IMR-90 (cell line): ENCODE measurements at regions not wholly inside any gene's neighbourhood (a gene's known extent, or its start where the extent isn't known, plus 50 kb on each side); places are given as distances from the start of the nearest gene placed in this dataset.
A peak's percentile ranks its signal among the peaks of the same experiment; 100 is the strongest.

ENCODE experiments used
- ATAC-seq: fragments of 200-7000 bp; cut with Tn5 transposase; 2 replicates; pipeline ENCODE4 v1.9.1; 2020; ENCODE audit warnings: low read depth, mild to moderate bottlenecking, moderate library complexity
- BruUV-seq: library from RNA; stranded (reverse); fragments of 400-500 nt; replicated peaks from 2 replicates; lab custom pipeline; 2021; lab: Mats Ljungman, UMichigan
- CTCF ChIA-PET: fragments of 300-600 bp; formaldehyde crosslinking; extraction: SDS; loops from one replicate; lab custom pipeline; 2021; ENCODE audit warnings: antibody characterized with exemption; lab: Yijun Ruan, JAX
- POLR2A ChIA-PET: fragments of 300-600 bp; sonication (Branson Sonifier 250); formaldehyde crosslinking; loops from one replicate; lab custom pipeline; 2022; ENCODE audit warnings: antibody characterized with exemption; ENCODE audit not compliant: unreplicated experiment; lab: Charles Lee
- DNase-seq: peaks from one replicate; pipeline ENCODE4 v3.0.0; 2013
- H2AFZ ChIP-seq: replicated peaks from 2 replicates; pipeline ENCODE3; 2013; ENCODE audit warnings: low read length, mild to moderate bottlenecking; ENCODE audit not compliant: poor library complexity
- H2AK5ac ChIP-seq: 2 replicates; pipeline ENCODE4 v1.6.1; 2013; ENCODE audit warnings: low read depth, low read length, inconsistent platforms
- H2AK9ac ChIP-seq: replicated peaks from 2 replicates; pipeline ENCODE3; 2013; ENCODE audit warnings: mild to moderate bottlenecking, low read depth, low read length, moderate library complexity; ENCODE audit not compliant: poor library complexity
- H2BK120ac ChIP-seq: 2 replicates; pipeline ENCODE4 v1.6.1; 2013; ENCODE audit warnings: low read depth, low read length, inconsistent platforms
- H2BK15ac ChIP-seq: 3 replicates; pipeline ENCODE4 v1.6.1; 2013; ENCODE audit warnings: low read depth, low read length, inconsistent platforms
- H2BK20ac ChIP-seq: 2 replicates; pipeline ENCODE4 v1.6.1; 2013; ENCODE audit warnings: low read depth, mild to moderate bottlenecking, inconsistent platforms, low read length, moderate library complexity
- H2BK5ac ChIP-seq: 2 replicates; pipeline ENCODE4 v1.6.1; 2013; ENCODE audit warnings: mild to moderate bottlenecking, low read depth, low read length, inconsistent platforms; ENCODE audit not compliant: poor library complexity, severe bottlenecking
- H3K14ac ChIP-seq: replicated peaks from 2 replicates; pipeline ENCODE4 v1.6.1; 2013; ENCODE audit warnings: low read depth, low read length, inconsistent platforms
- H3K18ac ChIP-seq: 2 replicates; pipeline ENCODE4 v1.6.1; 2013; ENCODE audit warnings: low read depth, low read length, control low read depth
- H3K23ac ChIP-seq: 2 replicates; pipeline ENCODE4 v1.6.1; 2013; ENCODE audit warnings: low read depth, low read length, inconsistent platforms
- H3K27ac ChIP-seq: 2 replicates; pipeline ENCODE4 v1.5.1; 2013; ENCODE audit warnings: mild to moderate bottlenecking, control low read depth, low read length; ENCODE audit not compliant: insufficient read depth
- H3K27me3 ChIP-seq: 2 replicates; pipeline ENCODE4 v1.6.1; 2013; ENCODE audit warnings: low read length; ENCODE audit not compliant: control insufficient read depth, insufficient read depth
- H3K36me3 ChIP-seq: 2 replicates; pipeline ENCODE4 v1.6.1; 2013; ENCODE audit warnings: low read length, mixed read lengths; ENCODE audit not compliant: control insufficient read depth, insufficient read depth
- H3K4ac ChIP-seq: 2 replicates; pipeline ENCODE4 v1.6.1; 2013; ENCODE audit warnings: low read depth, low read length, inconsistent platforms
- H3K4me1 ChIP-seq: 2 replicates; pipeline ENCODE4 v1.6.1; 2013; ENCODE audit warnings: low read length, mixed read lengths; ENCODE audit not compliant: control insufficient read depth, insufficient read depth
- H3K4me2 ChIP-seq: 2 replicates; pipeline ENCODE4 v1.6.1; 2013; ENCODE audit warnings: low read depth, mild to moderate bottlenecking, control low read depth, low read length, moderate library complexity
- H3K4me3 ChIP-seq: 2 replicates; pipeline ENCODE4 v1.5.1; 2013; ENCODE audit warnings: low read depth, mild to moderate bottlenecking, control low read depth, low read length, moderate library complexity; ENCODE audit not compliant: insufficient read depth
- H3K56ac ChIP-seq: 2 replicates; pipeline ENCODE4 v1.6.1; 2013; ENCODE audit warnings: low read length, inconsistent platforms; ENCODE audit not compliant: insufficient read depth; ENCODE audit errors: extremely low read depth
- H3K79me1 ChIP-seq, 2 experiments: 2 replicates each; pipeline ENCODE4 v1.6.1; 2013; ENCODE audit warnings: low read length in 2 of 2, inconsistent platforms in 1 of 2, low read depth in 1 of 2
- H3K9ac ChIP-seq: 2 replicates; pipeline ENCODE4 v1.6.1; 2013; ENCODE audit warnings: low read depth, low read length, control low read depth
- H3K9me1 ChIP-seq: 2 replicates; pipeline ENCODE4 v1.6.1; 2013; ENCODE audit warnings: low read length, inconsistent platforms; ENCODE audit not compliant: insufficient read depth
- H3K9me3 ChIP-seq: 2 replicates; pipeline ENCODE4 v1.6.1; 2013; ENCODE audit warnings: low read length; ENCODE audit not compliant: control insufficient read depth, insufficient read depth
- H4K20me1 ChIP-seq: 2 replicates; pipeline ENCODE4 v1.6.1; 2013; ENCODE audit warnings: low read length, inconsistent platforms; ENCODE audit not compliant: insufficient read depth
- H4K5ac ChIP-seq: 2 replicates; pipeline ENCODE4 v1.6.1; 2013; ENCODE audit warnings: mild to moderate bottlenecking, low read depth, low read length, control low read depth
- H4K8ac ChIP-seq, 2 experiments: 2 replicates each; pipeline ENCODE4 v1.6.1; 2013; ENCODE audit warnings: low read depth in 2 of 2, low read length in 2 of 2, control low read depth in 1 of 2, inconsistent platforms in 1 of 2
- H4K91ac ChIP-seq: 2 replicates; pipeline ENCODE4 v1.6.1; 2013; ENCODE audit warnings: low read depth, low read length, inconsistent platforms; ENCODE audit not compliant: insufficient read depth
- BHLHE40 ChIP-seq: fragments of 150-350 bp; IDR thresholded peaks from 2 replicates; pipeline ENCODE4 v1.6.1; 2016; ENCODE audit warnings: mild to moderate bottlenecking, low read depth, low read length
- CEBPB ChIP-seq: IDR thresholded peaks from 2 replicates; pipeline ENCODE4 v1.6.1; 2012; ENCODE audit warnings: low read depth, low read length, improper control_type of control experiment
- CHD1 ChIP-seq: IDR thresholded peaks from 2 replicates; pipeline ENCODE4 v1.6.1; 2012; ENCODE audit warnings: low read depth, low read length, improper control_type of control experiment
- CTCF ChIP-seq: conservative IDR thresholded peaks from 2 replicates; pipeline ENCODE4 v1.5.1; 2012; ENCODE audit warnings: mild to moderate bottlenecking, low read depth, low read length, improper control_type of control experiment
- ELK1 ChIP-seq: fragments of 150-350 bp; IDR thresholded peaks from 2 replicates; pipeline ENCODE4 v1.6.1; 2016; ENCODE audit warnings: low read depth, mild to moderate bottlenecking, low read length, moderate library complexity, borderline replicate concordance
- FOS ChIP-seq: fragments of 150-350 bp; IDR thresholded peaks from 2 replicates; pipeline ENCODE4 v1.6.1; 2016; ENCODE audit warnings: low read depth, low read length
- MAZ ChIP-seq: IDR thresholded peaks from 2 replicates; pipeline ENCODE4 v1.6.1; 2012; ENCODE audit warnings: low read depth, mild to moderate bottlenecking, low read length, improper control_type of control experiment, moderate library complexity, borderline replicate concordance
- MXI1 ChIP-seq: IDR thresholded peaks from 2 replicates; pipeline ENCODE4 v1.6.1; 2012; ENCODE audit warnings: low read depth, mild to moderate bottlenecking, low read length, moderate library complexity, borderline replicate concordance
- NFE2L2 ChIP-seq: fragments of 150-350 bp; IDR thresholded peaks from 2 replicates; pipeline ENCODE4 v1.6.1; 2016; ENCODE audit warnings: low read depth, mild to moderate bottlenecking, low read length
- POLR2A ChIP-seq: IDR thresholded peaks from 2 replicates; pipeline ENCODE4 v1.6.1; 2012; ENCODE audit warnings: mild to moderate bottlenecking, low read depth, low read length
- RAD21 ChIP-seq: IDR thresholded peaks from 2 replicates; pipeline ENCODE4 v1.6.1; 2012; ENCODE audit warnings: low read length, improper control_type of control experiment
- RCOR1 ChIP-seq: IDR thresholded peaks from 2 replicates; pipeline ENCODE4 v1.6.1; 2012; ENCODE audit warnings: mild to moderate bottlenecking, low read length, improper control_type of control experiment; ENCODE audit not compliant: insufficient replicate concordance
- RFX5 ChIP-seq: IDR thresholded peaks from 2 replicates; pipeline ENCODE4 v1.8.0; 2012; ENCODE audit warnings: low read depth, mild to moderate bottlenecking, low read length, moderate library complexity
- SMC3 ChIP-seq: fragments of 150-350 bp; IDR thresholded peaks from 2 replicates; pipeline ENCODE4 v1.6.1; 2016; ENCODE audit warnings: low read depth, mild to moderate bottlenecking, antibody characterized with exemption, low read length, moderate library complexity
- USF2 ChIP-seq: fragments of 150-350 bp; IDR thresholded peaks from 2 replicates; pipeline ENCODE4 v1.6.1; 2017; ENCODE audit warnings: mild to moderate bottlenecking, antibody characterized with exemption, low read length, low read depth
- WGBS, 2 experiments: methylation state at CpG; one replicate each; pipeline versions ENCODE4 v1.1.5 to v1.1.7; 2013; ENCODE audit warnings: missing lambda C conversion rate in 2 of 2; ENCODE audit not compliant: insufficient read length in 1 of 2; ENCODE audit errors: extremely low coverage in 2 of 2; 5-methylcytosine and 5-hydroxymethylcytosine counted together
- dilution Hi-C: fragments of 300-500 bp; cut with HindIII; formaldehyde crosslinking; loops from one replicate; pipeline ENCODE4 v1.14.3; 2018; ENCODE audit warnings: low sequenced_read_pairs; ENCODE audit not compliant: unreplicated experiment
- in situ Hi-C: fragments of 300-500 bp; cut with MboI; formaldehyde crosslinking; loops from 3 replicates; pipeline ENCODE4 v1.14.3; 2019; ENCODE audit warnings: low sequenced_read_pairs, inconsistent platforms, mixed read lengths
- intact Hi-C: fragments of 100-400 bp; cut with micrococcal nuclease; formaldehyde crosslinking; loops from 2 replicates; pipeline ENCODE4 v1.10.0; 2022

- Histone ChIP-seq H3K18ac (peak overlapping the region; percentile 72), H2BK15ac (peak overlapping the region; percentile 91; the same call in 2 of the 3 replicates), H3K56ac (peak overlapping the region; percentile 99), H4K91ac (peak overlapping the region; percentile 99), H3K9ac (peak overlapping the region; percentile 70), H4K8ac (peak overlapping the region; percentile 82 to 98), H2AK9ac (peak overlapping the region; percentile 88), H3K36me3 (no peaks in the 10 kb centered on the region), H2AFZ (peak overlapping the region; percentile 89), H3K27me3 (no peaks in the 10 kb centered on the region), H3K14ac (peak overlapping the region; percentile 97), H4K5ac (peak overlapping the region; percentile 72), H2BK120ac (peak overlapping the region; percentile 99), H2BK20ac (peak overlapping the region; percentile 100), H3K79me1 (peaks cover 8 to 23% of the 10 kb centered on the region in 2 experiments; a peak in 3 of 4 replicates), H2BK5ac (peak overlapping the region; percentile 98), H3K4me2 (peak overlapping the region; percentile 45), H3K4me3 (no peak overlapping the region), H3K4ac (peak overlapping the region; percentile 97), H3K4me1 (peaks cover 14% of the 10 kb centered on the region), H3K23ac (peak overlapping the region; percentile 97), H3K9me3 (no peaks in the 10 kb centered on the region), H3K27ac (peak overlapping the region; percentile 91), H4K20me1 (no peaks in the 10 kb centered on the region), H2AK5ac (peak overlapping the region; percentile 97), H3K9me1 (peaks cover 15% of the 10 kb centered on the region)
- ATAC-seq: peak; percentile 91
- dilution Hi-C loops (no loop called here), intact Hi-C loops (loop anchor here (1.0 to 10.0 kb wide), 11 partner anchors 45 to 583 kb away; no protein-coding TSS in a partner anchor), in situ Hi-C loops (loop anchor here (5.0 to 25.0 kb wide), 6 partner anchors 130 to 590 kb away; partner anchors contain the start of gene THBS1)
- WGBS, 2 experiments: no CpG with 5 or more reads among the region's 3 CpGs
- POLR2A ChIA-PET: interaction anchor here (0.5 to 1.9 kb wide), 4 partner anchors 10 to 409 kb away, joined by 3 to 23 read pairs (median 4); partner anchors contain the start of gene THBS1
- BruUV-seq: no TSS peak
- CTCF ChIA-PET: interaction anchor here (0.5 to 2.0 kb wide), 11 partner anchors 9 to 408 kb away, joined by 3 to 13 read pairs (median 4); no protein-coding TSS in a partner anchor
- peak; percentile 99 for DNase-seq
- no peak for TF ChIP-seq ELK1
- peak; percentile 98 for TF ChIP-seq SMC3
- TF ChIP-seq MXI1: no peak
- peak; percentile 86 for TF ChIP-seq CTCF
- no peak for TF ChIP-seq BHLHE40
- TF ChIP-seq RCOR1: peak; percentile 77
- TF ChIP-seq CEBPB: peak; percentile 19; the same call in 1 of the 2 replicates
- TF ChIP-seq USF2: no peak
- TF ChIP-seq RFX5: no peak
- TF ChIP-seq CHD1: no peak
- TF ChIP-seq POLR2A: peak; percentile 48
- TF ChIP-seq NFE2L2: no peak
- TF ChIP-seq FOS: peak; percentile 73
- TF ChIP-seq MAZ: peak; percentile 50; the same call in 1 of the 2 replicates
- peak; percentile 99 for TF ChIP-seq RAD21
Measured at GRCh38 chr15:39171944-39172368, 408.9 kb upstream of the THBS1 start.
